Endothelial cell of umbilical vein (primary cell): ENCODE measurements at regions not wholly inside any gene's neighbourhood (a gene's known extent, or its start where the extent isn't known, plus 50 kb on each side); places are given as distances from the start of the nearest gene placed in this dataset.

Experiments
- BruUV-seq: library from RNA; stranded (reverse); fragments of 400-500 nt; replicated peaks from 2 replicates; lab custom pipeline; 2021; lab: Mats Ljungman, UMichigan
- CTCF ChIA-PET: fragments of 300-600, 350-600 bp; sonication (Branson Sonifier 250); formaldehyde crosslinking; loops from one replicate; lab custom pipeline; 2021; ENCODE audit warnings: antibody characterized with exemption, inconsistent platforms; lab: Charles Lee
- POLR2A ChIA-PET: fragments of 300-600, 350-600 bp; sonication (Branson Sonifier 250); formaldehyde crosslinking; loops from one replicate; lab custom pipeline; 2021; ENCODE audit warnings: antibody characterized with exemption, inconsistent platforms; lab: Charles Lee
- DNase-seq: peaks from one replicate; pipeline ENCODE4 v3.0.0-alpha.2; 2011; ENCODE audit warnings: low read depth, low spot score
- FAIRE-seq: peaks from 2 replicates; lab custom pipeline; 2011; peaks lifted over from hg19 to GRCh38; lab: Jason Lieb, UNC
- H2AFZ ChIP-seq: 2 replicates; pipeline ENCODE4 v1.6.0; 2012; ENCODE audit warnings: low read depth, low read length, control low read depth, inconsistent platforms
- H3K27ac ChIP-seq: 2 replicates; pipeline ENCODE4 v1.5.1; 2011; ENCODE audit warnings: low read depth, mild to moderate bottlenecking, control low read depth, low read length, moderate library complexity; ENCODE audit not compliant: insufficient read depth
- H3K27me3 ChIP-seq, 2 experiments: 2 replicates each; pipeline versions ENCODE4 v1.6.0 to v1.6.1; 2011; ENCODE audit warnings: low read length in 2 of 2, mixed read lengths in 1 of 2; ENCODE audit not compliant: control insufficient read depth in 2 of 2, insufficient read depth in 2 of 2
- H3K36me3 ChIP-seq, 2 experiments: 2 replicates in 1 of 2; 3 replicates in 1 of 2; pipeline ENCODE4 v1.5.1; 2011; ENCODE audit warnings: low read length in 2 of 2, mild to moderate bottlenecking in 1 of 2, moderate library complexity in 1 of 2; ENCODE audit not compliant: control insufficient read depth in 2 of 2, insufficient read depth in 2 of 2; ENCODE audit errors: extremely low read depth in 1 of 2
- H3K4me1 ChIP-seq: 3 replicates; pipeline ENCODE4 v1.5.1; 2011; ENCODE audit warnings: mild to moderate bottlenecking, low read length; ENCODE audit not compliant: control insufficient read depth, insufficient read depth; ENCODE audit errors: extremely low read depth
- H3K4me2 ChIP-seq: 2 replicates; pipeline ENCODE4 v1.6.1; 2011; ENCODE audit warnings: low read length, control low read depth, mixed read lengths; ENCODE audit not compliant: insufficient read depth
- H3K4me3 ChIP-seq, 3 experiments: fragments of 200-600 bp in 1 of 3; sonication (generic), shearing (Covaris generic) in 1 of 3; replicated peaks in 1 of 3; 2 replicates each; pipeline ENCODE4 v1.5.1; 2011 to 2016; ENCODE audit warnings: control low read depth in 3 of 3, low read length in 3 of 3, mild to moderate bottlenecking in 2 of 3, inconsistent platforms in 1 of 3, low read depth in 1 of 3, moderate library complexity in 1 of 3; ENCODE audit not compliant: insufficient read depth in 1 of 3
- H3K79me2 ChIP-seq: 2 replicates; pipeline ENCODE4 v1.6.0; 2012; ENCODE audit warnings: low read length, inconsistent platforms; ENCODE audit not compliant: control insufficient read depth, insufficient read depth
- H3K9ac ChIP-seq: replicated peaks from 2 replicates; pipeline ENCODE3; 2011; ENCODE audit warnings: low read length, control low read depth; ENCODE audit not compliant: insufficient read depth; ENCODE audit errors: extremely low read depth
- H3K9me1 ChIP-seq: replicated peaks from 3 replicates; pipeline ENCODE4 v1.6.0; 2011; ENCODE audit warnings: mild to moderate bottlenecking, low read length; ENCODE audit not compliant: control insufficient read depth, insufficient read depth; ENCODE audit errors: extremely low read depth
- H3K9me3 ChIP-seq: replicated peaks from 2 replicates; pipeline ENCODE4 v1.5.1; 2012; ENCODE audit warnings: low read length, inconsistent platforms; ENCODE audit not compliant: control insufficient read depth, insufficient read depth
- H4K20me1 ChIP-seq: replicated peaks from 2 replicates; pipeline ENCODE3; 2011; ENCODE audit warnings: mild to moderate bottlenecking, low read length; ENCODE audit not compliant: control insufficient read depth, insufficient read depth; ENCODE audit errors: extremely low read depth
- EZH2 ChIP-seq: IDR thresholded peaks from 2 replicates; pipeline ENCODE4 v1.6.1; 2012; ENCODE audit warnings: borderline replicate concordance, low read depth, mild to moderate bottlenecking, moderate library complexity, low read length, inconsistent platforms; ENCODE audit not compliant: severe bottlenecking
- FOS ChIP-seq: IDR thresholded peaks from 2 replicates; pipeline ENCODE4 v1.6.1; 2011; ENCODE audit warnings: mild to moderate bottlenecking, low read length, moderate library complexity, borderline replicate concordance; ENCODE audit not compliant: insufficient read depth
- GATA2 ChIP-seq: IDR thresholded peaks from 2 replicates; pipeline ENCODE4 v1.7.0; 2011; ENCODE audit warnings: low read depth, mild to moderate bottlenecking, moderate library complexity, mixed read lengths, low read length; ENCODE audit not compliant: insufficient read length, insufficient read depth
- JUN ChIP-seq: IDR thresholded peaks from 2 replicates; pipeline ENCODE4 v1.6.1; 2011; ENCODE audit warnings: borderline replicate concordance, low read depth; ENCODE audit not compliant: insufficient read length, insufficient read depth
- MYC ChIP-seq: IDR thresholded peaks from one replicate; pipeline ENCODE4 v1.6.1; 2011; ENCODE audit warnings: mild to moderate bottlenecking, low read depth, low read length
- POLR2A ChIP-seq: IDR thresholded peaks from 2 replicates; pipeline ENCODE4 v1.6.1; 2012; ENCODE audit warnings: low read depth, mild to moderate bottlenecking, control low read depth, low read length
- POLR2AphosphoS5 ChIP-seq: IDR thresholded peaks from 2 replicates; pipeline ENCODE4 v1.6.1; 2012; ENCODE audit warnings: low read depth, mild to moderate bottlenecking, control low read depth, low read length, moderate library complexity; ENCODE audit not compliant: insufficient read depth
- dilution Hi-C: fragments of 300-500 bp; cut with MboI; formaldehyde crosslinking; loops from one replicate; pipeline ENCODE4 v1.15.0; 2019; ENCODE audit warnings: low sequenced_read_pairs; ENCODE audit not compliant: extremely low pct_ligation_motif_present
- intact Hi-C: fragments of 100-400 bp; cut with micrococcal nuclease; formaldehyde crosslinking; loops from one replicate; pipeline ENCODE4 v1.10.0; 2022
- TF ChIP-seq, protein P1 (sequence below): IDR thresholded peaks from 2 replicates; pipeline ENCODE4 v1.6.1; 2011; ENCODE audit not compliant: insufficient read depth, insufficient read length
- TF ChIP-seq, protein P2 (sequence below), 2 donors: IDR thresholded peaks; 1 replicate in 1 of 2; 2 replicates in 1 of 2; pipeline ENCODE4 v1.5.1; 2011; ENCODE audit warnings: low read length in 2 of 2, mild to moderate bottlenecking in 2 of 2, moderate library complexity in 2 of 2, control low read depth in 1 of 2, inconsistent platforms in 1 of 2, low read depth in 1 of 2; ENCODE audit not compliant: insufficient read depth in 1 of 2; ENCODE audit errors: extremely low read depth in 1 of 2

DNA sequence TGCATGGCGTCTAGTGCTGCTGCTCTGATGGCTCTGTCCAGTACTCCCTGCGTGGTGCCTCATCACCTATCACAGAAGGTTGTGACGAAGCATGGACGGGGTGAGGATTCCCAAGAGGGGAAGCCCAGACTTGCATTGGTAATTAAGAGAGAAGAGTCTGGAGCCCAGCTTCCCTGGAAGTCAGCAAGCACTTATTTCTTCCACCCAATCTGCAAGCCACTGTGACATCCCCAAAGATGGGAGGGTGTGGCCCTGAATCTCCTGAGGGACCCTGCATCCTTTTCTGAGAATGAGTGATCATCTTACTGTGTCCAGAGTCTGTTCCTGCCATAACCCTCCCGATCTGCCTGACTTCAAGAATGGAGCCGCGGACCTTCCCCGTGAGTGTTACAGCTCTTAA is 166.7 kb downstream of the PTPN20 start:
- H3K9me3 ChIP-seq = no peaks in the 10 kb centered on the region
- H3K9me1 ChIP-seq = no peaks in the 10 kb centered on the region
- FAIRE-seq (no peak), DNase-seq (no peak)
- H3K4me2 ChIP-seq = no peak overlapping the region
- ChIA-PET CTCF (no interaction called here), POLR2A (no interaction called here)
- no peak overlapping the region for H3K27ac ChIP-seq
- dilution Hi-C loops (no loop called here), intact Hi-C loops (no loop called here)
- no TSS peak for BruUV-seq
- H2AFZ ChIP-seq = no peak overlapping the region
- no peak for TF ChIP-seq MYC
- TF ChIP-seq JUN = no peak
- TF ChIP-seq, protein P1, sequence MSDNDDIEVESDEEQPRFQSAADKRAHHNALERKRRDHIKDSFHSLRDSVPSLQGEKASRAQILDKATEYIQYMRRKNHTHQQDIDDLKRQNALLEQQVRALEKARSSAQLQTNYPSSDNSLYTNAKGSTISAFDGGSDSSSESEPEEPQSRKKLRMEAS = no peak
- TF ChIP-seq, protein P2, sequence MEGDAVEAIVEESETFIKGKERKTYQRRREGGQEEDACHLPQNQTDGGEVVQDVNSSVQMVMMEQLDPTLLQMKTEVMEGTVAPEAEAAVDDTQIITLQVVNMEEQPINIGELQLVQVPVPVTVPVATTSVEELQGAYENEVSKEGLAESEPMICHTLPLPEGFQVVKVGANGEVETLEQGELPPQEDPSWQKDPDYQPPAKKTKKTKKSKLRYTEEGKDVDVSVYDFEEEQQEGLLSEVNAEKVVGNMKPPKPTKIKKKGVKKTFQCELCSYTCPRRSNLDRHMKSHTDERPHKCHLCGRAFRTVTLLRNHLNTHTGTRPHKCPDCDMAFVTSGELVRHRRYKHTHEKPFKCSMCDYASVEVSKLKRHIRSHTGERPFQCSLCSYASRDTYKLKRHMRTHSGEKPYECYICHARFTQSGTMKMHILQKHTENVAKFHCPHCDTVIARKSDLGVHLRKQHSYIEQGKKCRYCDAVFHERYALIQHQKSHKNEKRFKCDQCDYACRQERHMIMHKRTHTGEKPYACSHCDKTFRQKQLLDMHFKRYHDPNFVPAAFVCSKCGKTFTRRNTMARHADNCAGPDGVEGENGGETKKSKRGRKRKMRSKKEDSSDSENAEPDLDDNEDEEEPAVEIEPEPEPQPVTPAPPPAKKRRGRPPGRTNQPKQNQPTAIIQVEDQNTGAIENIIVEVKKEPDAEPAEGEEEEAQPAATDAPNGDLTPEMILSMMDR (IDR thresholded peaks at IDR 0.05; ENCODE audit: extremely low read depth in 1 of 2, insufficient read depth in 1 of 2, low read depth in 1 of 2, low read length in 2 of 2) = no peak
- no peak for TF ChIP-seq POLR2A
- TF ChIP-seq FOS = no peak
- no peak for TF ChIP-seq EZH2
- TF ChIP-seq POLR2AphosphoS5 = no peak
- TF ChIP-seq GATA2 = no peak
- no peak overlapping the region for H3K4me3 ChIP-seq
- H3K27me3 ChIP-seq = no peaks in the 10 kb centered on the region
- no peaks in the 10 kb centered on the region for H3K4me1 ChIP-seq
- H3K79me2 ChIP-seq = no peaks in the 10 kb centered on the region
- no peak overlapping the region for H3K9ac ChIP-seq
- H4K20me1 ChIP-seq = no peaks in the 10 kb centered on the region
- no peaks in the 10 kb centered on the region for H3K36me3 ChIP-seq
